GM18519 (cell line): ENCODE measurements at regions not wholly inside any gene's neighbourhood (a gene's known extent, or its start where the extent isn't known, plus 50 kb on each side); places are given as distances from the start of the nearest gene placed in this dataset.
"Not testable (repeated sequence)": the region's sequence is repeated elsewhere in the genome, so short reads cannot be mapped to it uniquely, and the experiment has no call there.

Experiments
- ATAC-seq: cut with Tn5 transposase; IDR thresholded peaks from one replicate; pipeline ENCODE4 v1.9.1; 2021; ENCODE audit warnings: mild to moderate bottlenecking, moderate library complexity; ENCODE audit not compliant: unreplicated experiment, low FRiP score

DNA sequence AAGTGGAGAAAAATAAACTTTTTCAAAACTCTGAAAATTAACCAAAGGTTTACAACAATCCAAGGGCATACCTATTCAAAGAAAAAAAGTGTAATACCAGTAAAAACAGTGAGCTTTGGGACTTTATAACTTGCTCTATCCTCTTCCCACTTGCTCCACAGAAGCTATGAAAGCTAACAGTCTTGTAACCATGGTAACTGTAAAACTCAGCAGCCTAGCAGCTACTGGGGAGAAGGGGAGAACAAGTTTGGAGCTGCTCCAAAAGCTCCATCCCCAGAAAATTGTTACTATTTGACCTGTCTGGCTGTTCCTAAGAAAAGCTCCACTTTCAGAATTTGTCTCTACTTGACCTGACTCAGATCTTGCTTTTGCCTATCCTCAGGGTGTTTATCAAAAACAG lies 191.5 kb downstream of the OTUD1 start:
- ATAC-seq: no peak

DNA sequence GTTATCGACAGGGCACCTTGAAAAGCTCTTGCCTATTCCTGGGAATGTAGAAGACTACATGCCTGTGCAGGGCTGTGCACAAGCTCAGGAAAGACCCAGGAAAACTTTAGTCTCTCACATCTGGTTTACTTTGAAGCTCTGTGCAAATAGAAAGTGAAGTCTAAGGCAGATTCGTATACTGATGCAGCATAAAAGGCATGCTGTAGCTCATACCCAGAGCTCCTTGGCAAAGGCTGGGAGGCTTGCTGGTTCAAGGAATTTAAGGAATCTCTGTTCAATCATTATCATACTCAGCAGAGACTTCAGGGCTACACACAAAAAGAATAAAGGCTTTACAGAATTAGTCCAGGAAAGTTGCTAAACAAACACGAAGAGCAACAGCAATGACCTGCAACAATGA lies 192.0 kb downstream of the OTUD1 start:
- ATAC-seq: no peak

DNA sequence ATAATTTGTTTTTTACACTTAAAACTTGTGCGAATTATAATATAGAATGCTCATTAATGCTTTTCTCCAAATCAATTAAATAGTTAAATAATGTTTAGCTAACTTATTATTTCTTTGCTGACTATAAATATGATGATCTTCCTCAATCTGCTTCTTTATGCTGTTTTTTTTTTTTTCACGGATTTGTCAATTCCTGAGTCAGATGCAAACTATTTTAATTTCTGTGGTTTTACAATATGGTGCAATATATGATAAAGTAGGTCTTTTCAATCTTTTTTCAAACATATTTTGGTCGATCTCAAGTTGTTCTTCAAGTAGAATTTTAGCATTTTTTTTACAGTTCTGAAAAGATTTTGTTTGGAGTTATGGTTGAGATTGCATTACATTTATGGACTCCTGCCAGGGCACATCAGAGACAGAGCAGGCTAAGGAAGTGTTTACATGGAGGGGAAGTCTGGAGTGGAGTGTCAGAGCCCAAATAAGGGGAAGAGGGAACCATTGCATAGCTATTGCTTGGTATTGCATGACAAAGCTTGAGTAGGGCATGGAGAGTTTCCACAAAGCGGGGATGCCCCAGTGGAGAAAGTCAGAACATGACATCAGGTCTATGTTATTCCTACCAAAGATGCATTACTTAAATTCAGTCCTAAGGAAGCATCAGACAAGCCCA lies 204.4 kb downstream of the OTUD1 start:
- no peak for ATAC-seq

DNA sequence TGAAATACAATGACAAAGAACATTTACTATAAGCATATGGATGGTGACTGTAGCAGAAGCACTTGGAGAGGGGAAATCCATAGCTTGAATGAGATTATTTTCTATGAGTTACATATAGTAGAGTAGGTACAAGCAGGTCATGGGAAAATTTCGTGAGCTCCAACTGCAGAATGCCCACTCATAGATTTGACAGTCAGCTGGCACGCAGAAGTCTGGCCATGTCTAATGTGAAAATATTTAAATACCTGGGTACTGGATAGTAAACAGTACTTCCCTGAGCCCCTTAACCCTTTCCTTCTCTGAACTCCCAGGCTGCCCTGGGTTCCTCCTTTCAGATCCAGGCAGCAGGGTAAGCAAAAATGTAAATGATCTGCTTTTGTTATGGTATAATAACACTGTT lies 209.7 kb downstream of the OTUD1 start:
- ATAC-seq: no peak

DNA sequence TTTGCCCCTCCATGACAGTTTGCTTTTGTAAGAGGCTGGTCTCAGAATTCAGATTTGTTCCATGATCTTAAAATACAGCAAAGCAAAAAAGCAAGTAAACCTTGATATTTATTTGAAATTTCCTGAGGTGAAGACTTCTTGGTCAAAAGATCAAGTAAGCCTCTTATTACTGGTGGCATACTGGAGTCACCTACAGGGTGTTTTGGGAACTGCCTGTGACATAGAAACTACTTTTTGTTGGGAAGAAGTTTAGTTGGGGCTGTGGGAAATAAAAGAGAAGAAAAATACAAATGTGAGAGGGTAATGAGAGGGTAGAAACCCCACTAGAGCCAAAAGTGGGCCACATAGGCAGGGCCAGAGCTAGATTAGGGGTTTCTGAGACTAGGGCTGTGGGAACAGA lies 217.9 kb downstream of the OTUD1 start:
- no peak for ATAC-seq

DNA sequence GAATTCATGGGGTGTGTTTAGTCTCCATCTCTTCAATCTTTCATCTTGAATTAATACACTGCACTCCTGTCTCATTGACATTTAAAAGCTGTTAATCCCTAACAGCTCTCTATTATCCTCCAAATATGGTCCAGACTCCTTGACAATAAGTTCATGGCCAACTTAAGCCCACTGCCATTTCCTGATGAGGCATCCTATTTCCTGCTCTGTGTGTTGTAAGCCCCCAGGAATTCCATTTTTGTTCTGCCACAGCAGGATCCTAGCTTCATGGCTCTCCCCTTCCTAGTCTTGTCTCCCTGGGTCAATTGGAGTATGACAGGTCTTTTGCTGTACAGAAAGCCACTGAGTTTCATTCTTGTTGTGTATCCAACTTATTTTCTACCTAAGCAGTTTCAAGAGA lies 218.8 kb downstream of the OTUD1 start:
- ATAC-seq: no peak

DNA sequence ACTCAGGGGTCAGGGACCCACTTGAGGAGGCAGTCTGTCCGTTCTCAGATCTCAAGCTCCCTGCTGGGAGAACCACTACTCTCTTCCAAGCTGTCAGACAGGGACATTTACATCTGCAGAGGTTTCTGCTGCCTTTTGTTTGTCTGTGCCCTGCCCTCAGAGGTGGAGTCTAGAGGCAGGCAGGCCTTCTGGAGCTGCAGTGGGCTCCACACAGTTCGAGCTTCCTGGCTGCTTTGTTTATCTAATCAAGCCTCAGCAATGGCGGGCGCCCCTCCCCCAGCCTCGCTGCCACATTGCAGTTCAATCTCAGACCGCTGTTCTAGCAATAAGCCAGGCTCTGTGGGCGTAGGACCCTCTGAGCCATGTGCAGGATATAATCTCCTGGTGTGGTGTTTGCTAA lies 233.0 kb downstream of the OTUD1 start:
- ATAC-seq: not testable (repeated sequence)

DNA sequence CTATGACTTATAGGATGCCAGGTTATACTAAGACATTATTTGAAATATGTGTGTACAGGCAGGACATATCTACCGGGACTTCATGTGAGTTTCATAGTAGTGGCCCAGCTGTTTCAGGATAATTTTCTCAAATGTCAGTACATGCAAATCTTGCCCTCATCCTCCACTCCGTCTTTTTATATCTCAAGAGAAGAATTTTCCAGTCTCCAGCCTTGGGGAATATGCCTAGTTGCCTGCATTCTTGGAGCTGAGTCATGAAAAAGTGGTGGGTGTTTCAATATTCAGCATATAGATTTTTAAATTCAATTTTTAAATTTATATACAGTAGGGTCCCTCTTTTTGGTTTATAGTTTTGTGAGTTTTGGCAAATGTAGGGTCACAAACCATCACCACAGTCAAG lies 236.7 kb downstream of the OTUD1 start:
- no peak for ATAC-seq

DNA sequence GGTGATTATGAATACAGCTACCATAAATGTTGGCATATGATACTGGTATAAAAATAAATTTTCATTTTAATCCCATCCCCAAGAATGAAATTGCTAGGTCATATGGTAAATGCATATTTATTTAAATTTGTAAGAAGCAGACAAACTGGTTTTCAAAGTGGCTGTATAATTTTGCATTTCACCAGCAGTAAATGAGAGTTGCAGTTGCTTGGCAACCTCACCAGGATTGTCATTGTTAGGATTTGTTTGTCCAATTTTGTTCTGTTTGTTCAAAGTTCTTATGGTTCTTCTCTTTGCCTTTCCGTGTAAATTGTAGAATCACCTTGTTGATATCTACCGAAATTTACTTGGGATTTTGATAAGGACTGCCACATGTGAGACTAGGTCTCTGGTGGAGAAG lies 237.4 kb downstream of the OTUD1 start:
- ATAC-seq: no peak

DNA sequence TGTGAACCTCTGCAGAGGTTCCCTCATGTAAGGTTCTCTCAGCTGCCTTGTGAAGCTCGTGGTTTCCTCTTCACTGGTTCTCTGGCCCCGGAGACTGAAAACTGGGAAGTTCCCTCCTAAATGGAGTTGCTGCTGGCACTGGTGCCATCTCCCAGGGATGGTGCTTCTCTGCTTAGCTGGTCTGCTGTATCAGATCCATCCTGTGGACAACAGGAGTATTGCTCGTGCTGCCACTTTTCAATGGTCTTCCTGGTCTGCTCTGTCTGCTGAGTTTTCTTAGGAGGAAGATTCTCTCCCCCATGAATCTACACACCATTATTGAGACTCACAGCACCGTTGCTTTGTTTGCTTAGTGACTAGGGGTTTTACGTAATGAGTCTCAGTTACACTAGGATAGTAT lies 247.8 kb downstream of the OTUD1 start:
- ATAC-seq: no peak

DNA sequence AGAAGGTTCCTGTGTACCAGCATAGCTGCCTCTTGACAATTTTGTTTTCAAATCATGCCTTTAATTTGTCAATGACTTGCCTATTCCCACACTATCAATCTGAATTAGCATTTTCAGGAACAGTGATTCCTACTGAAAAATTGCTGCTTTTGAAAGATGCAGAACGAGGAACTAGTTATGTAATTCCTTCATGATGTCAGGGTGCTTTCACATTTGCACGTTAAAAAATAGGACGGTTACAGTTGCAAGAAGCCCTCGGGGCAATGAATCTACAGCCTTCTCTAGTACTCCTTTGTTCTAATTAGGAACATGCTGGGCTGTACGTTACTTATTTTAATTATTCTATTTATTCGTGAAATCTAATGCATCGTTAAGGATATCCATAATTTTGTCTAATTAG lies 253.9 kb downstream of the OTUD1 start:
- no peak for ATAC-seq

DNA sequence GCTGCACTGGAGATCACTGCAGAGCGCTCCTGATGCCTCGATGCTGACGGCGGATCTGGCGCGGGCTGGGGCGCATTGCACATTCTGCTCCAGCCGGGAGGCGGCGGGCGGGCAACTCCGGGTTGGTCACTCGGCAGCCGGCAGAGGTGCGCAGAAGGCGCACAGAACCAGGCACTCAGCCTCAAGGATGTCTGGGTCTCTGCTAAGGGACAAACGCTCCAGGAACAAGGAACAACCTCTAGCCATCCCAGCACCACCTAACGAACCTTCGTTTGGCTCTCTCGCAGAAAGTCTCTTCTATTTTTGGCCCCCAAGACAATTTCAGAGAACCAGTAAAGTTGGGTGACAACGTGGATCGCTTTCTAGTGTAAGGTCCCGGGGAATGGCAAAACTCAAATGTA lies 254.6 kb downstream of the OTUD1 start:
- ATAC-seq: no peak

DNA sequence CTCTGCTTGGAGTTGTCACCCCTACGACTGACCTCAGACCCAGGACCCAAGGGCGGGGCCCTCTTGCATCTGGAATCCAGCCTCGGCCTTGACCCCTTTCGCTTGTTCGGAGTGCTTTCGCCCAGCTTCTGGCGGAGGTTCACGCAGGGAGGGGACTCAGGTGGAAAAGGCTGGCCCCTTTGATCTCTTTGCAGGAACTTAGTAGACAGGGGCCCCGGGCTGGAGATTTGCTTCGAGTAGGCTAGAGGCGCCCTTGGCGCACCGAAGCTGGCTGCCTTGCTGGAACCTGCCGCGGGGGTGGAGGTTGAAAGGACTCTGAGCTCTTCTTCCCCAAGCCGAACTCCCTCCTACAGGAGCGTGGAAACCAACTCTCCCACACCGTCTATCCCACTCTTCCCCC lies 255.1 kb downstream of the OTUD1 start:
- no peak for ATAC-seq

DNA sequence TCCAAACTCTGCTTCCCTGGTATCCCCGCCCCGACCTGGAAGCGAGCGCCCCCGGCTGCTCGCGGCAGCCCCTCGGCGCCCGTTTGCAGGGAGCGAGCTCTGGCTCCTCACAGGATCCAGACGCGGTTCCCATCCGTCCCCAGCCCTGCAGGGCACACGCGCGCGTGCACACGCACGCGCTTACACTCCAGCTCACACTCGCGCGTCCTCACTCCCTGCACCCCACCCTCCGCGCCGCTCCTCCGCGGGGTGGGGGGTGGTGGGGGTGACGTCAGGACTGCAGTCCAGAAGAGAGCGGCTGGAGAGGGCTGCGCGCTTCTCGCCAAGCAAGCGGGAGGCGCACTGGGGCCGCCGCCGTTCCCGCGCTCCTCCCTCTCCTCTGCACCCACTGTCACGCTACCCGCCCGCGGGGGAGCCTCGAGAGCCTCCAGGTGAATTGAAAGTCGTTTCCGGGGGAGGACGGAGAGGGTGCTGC lies 255.6 kb downstream of the OTUD1 start:
- ATAC-seq: no peak

DNA sequence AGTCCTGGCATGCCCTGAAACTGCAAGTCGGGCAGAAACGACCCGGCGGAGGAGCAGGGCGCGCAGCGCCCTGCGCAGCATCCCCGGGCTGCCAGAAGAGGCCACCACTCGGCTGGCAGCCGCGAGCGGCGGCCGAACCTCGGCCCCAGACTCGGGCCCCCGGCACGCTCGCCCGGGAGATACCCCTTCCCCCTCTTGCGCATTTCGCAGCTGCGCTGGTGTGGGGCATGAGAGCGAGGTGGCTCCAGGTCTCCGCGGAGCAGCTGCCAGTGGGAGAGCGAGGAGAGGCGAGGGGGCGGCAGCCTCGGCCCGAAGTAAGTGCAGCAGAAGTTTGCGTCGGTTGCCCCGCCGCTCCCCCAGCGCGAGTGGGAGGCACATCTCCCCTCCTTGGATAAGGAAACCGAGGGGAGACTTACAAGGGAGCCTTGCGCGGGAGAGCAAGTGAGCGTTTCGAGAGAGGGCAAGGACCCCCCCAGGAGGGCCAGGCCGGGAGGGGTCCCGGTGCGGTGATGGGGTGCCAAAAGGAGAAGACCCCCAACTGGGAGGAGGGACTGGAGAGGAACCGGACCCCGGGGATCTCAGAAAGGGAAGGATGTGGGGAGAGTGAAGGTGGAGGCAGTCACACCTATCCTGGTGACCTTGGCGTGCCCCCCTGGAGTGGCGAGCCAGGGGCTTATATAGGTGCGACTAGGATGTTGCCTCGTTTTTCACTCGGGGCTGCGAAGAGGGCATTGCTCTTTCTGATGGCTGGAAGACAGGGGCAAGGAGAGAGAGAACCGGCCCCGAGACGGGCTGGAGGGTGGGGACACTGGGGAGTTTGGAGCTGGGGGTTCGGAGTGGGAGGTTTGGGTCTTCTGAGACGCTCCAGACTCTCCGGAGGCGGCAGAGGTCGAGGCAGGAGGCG lies 256.3 kb downstream of the OTUD1 start:
- no peak for ATAC-seq

DNA sequence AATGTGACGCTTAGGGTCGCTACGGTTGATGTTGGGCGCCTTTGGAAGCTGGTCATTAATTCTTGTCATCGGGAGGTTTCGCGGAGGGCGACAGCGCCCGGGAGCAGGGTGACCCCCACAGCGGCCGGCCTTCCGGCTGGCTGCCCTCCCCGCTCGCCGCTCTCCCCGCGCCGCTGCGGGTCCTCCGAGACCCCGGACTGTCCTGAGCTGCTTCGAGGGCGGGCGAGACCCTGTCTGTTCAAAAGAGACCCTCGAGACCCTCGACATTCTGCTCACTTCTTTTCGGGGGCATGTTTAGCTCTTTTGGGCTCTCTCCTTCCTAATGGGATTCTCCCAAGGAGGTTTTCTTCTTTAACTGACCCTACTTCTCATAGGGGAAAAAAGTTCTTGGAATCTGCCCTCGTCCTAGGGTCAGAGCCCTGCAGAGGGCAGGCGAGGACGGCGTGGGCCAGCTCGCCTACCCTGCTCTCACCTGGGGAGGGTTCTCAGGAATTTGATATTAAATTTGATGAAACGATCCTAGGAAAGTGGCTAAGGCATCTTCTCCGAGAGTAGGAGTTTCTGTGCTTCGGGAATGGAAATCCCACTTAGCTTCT lies 257.0 kb downstream of the OTUD1 start:
- ATAC-seq: no peak

DNA sequence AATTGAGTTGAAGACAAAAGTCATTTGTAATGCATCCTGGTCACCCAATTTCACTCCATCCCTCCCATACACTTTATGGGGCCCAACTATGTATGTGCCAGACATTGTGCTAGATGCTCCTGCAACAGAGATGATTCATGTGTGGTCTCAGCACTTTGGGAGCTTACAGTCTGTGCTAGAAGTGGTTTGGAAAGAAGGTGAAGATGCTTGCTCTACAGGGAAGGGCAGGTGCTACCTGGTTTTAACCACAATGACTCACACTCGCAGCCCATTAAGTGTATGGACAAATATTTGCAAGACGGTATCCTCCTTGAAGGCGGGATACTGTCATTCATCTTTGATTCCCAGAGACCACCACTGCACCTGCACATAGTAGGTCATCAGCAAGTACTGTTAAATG lies 257.6 kb downstream of the OTUD1 start:
- ATAC-seq: no peak

DNA sequence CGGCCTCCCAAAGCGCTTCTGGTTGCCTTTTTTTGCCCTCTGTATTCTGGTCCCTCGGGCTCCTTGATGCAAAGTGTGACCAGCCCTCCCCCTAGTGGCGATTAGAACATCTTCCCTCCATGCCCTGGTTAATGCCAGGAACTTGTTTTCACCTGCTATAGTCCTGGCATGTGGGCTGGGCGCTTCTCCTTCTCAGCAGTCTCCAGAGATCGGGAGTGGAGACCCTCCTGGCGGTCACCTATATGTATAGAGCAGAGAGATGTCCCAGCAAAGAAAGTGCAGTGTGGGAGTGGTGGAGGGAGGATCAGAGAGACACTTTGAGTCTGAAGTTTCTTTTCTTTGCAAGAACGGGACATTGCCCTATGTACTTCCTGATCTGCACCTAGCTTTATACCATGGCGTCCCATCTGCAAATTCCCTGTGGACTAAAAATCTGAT lies 264.1 kb downstream of the OTUD1 start:
- peak; percentile 98 for ATAC-seq

DNA sequence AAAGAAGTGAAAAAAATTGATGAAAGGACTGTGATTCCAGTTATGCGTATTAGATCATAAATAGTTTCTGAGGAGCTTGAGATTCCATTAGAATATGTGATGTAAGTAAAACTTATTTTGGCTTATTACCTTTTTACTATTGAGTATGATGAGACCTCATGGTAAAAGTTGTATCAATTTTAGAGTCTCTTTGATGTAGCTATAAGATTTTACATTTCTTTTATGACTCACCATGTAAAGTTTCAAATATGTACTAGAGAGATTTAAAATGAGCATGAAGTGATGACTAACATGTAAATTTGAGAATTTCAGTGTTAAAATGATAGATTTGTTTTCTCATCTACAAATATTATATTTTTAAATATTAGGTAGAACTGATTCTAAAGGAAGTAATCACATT lies 276.5 kb downstream of the OTUD1 start:
- ATAC-seq: no peak

DNA sequence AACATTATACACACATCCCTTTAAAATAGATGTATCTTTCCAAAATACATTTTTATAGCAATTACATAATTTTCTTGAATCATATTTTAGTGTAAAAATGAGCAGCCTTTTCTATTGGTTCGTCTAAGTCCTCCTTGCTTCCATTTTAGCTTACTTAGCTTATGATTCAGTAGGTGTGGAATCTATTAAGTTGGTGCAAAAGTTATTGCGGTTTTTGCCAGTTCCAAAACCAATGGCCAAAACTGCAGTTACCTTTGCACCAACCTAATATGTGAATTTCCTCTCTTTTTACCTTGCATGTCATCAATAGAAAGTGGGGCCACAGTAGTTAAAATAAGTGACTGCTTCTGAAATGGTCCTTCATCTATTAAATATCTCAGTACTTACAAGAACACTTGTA lies 279.0 kb downstream of the OTUD1 start:
- no peak for ATAC-seq

DNA sequence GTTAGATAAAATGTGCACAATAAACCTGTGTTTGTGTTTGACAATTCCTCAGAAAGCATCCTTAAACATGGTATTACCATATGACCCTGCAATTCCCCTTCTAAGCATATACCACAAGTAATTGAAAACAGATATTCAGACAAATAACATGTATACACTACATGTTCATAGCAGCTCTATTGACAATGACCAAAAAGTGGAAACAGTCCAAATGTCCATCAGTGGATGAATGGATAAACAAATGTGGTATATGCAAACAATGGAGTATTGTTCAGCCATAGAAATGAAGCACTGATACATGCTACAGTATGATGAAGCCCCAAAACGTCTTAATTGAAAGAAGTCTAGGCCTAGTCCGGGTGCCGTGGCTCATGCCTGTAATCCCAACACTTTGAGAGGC lies 280.1 kb downstream of the OTUD1 start:
- ATAC-seq: no peak

DNA sequence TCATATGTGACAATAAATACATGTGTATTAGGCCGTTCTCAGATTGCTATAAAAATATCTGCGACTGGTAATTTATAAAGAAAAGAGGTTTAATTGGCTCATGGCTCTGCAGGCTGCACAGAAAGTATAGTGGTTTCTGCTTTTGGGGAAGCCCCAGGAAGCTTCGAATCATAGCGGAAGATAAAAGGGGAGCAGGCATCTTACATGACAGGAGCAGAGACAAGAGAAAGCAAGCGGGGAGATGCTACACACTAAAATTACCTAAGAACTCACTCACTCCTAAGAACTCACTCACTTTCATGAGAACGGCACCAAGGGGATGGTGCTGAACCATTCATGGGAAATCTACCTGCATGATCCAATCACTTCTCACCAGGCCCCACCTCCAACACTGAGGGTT lies 284.9 kb downstream of the OTUD1 start:
- ATAC-seq: no peak
